GM12865 (cell line): ENCODE measurements at regions not wholly inside any gene's neighbourhood (a gene's known extent, or its start where the extent isn't known, plus 50 kb on each side); places are given as distances from the start of the nearest gene placed in this dataset.

ENCODE experiments used
- DNase-seq: peaks from one replicate; pipeline ENCODE4 v3.0.0; 2010; ENCODE audit warnings: low read depth
- H3K4me3 ChIP-seq: 2 replicates; pipeline ENCODE4 v1.5.1; 2011; ENCODE audit warnings: mild to moderate bottlenecking, low read depth, low read length, control low read depth
- CTCF ChIP-seq: IDR thresholded peaks from 2 replicates; pipeline ENCODE4 v1.5.1; 2011; ENCODE audit warnings: low read length, control low read depth, low read depth, inconsistent platforms; ENCODE audit not compliant: insufficient read depth; ENCODE audit errors: missing control alignments

GRCh38 chrX:38864165-38864564, 62.9 kb downstream of the MID1IP1 start:
- no peak for DNase-seq
- TF ChIP-seq CTCF = no peak
- H3K4me3 ChIP-seq = no peak overlapping the region

GRCh38 chrX:38868321-38868720, 67.1 kb downstream of the MID1IP1 start:
- DNase-seq = no peak
- H3K4me3 ChIP-seq = no peak overlapping the region
- TF ChIP-seq CTCF = no peak

GRCh38 chrX:38868941-38869401, 67.7 kb downstream of the MID1IP1 start:
- no peak overlapping the region for H3K4me3 ChIP-seq
- TF ChIP-seq CTCF = no peak
- DNase-seq = no peak

GRCh38 chrX:38870361-38870895, 69.2 kb downstream of the MID1IP1 start:
- H3K4me3 ChIP-seq = no peak overlapping the region
- no peak for TF ChIP-seq CTCF
- no peak for DNase-seq

GRCh38 chrX:38871129-38872029, 70.1 kb downstream of the MID1IP1 start:
- TF ChIP-seq CTCF = no peak
- no peak overlapping the region for H3K4me3 ChIP-seq
- no peak for DNase-seq

- H3K4me3 ChIP-seq = no peak overlapping the region
- TF ChIP-seq CTCF = no peak
- no peak for DNase-seq
These were observed 76.1 kb downstream of the MID1IP1 start for GRCh38 chrX:38877366-38877765.
